IPS DF 6.9 (cell line): ENCODE measurements at regions not wholly inside any gene's neighbourhood (a gene's known extent, or its start where the extent isn't known, plus 50 kb on each side); places are given as distances from the start of the nearest gene placed in this dataset.

ENCODE experiments used
- DNase-seq: peaks from one replicate; pipeline ENCODE4 v3.0.0-alpha.2; 2013; ENCODE audit warnings: low read depth, low spot score
- H3K27ac ChIP-seq: one replicate; pipeline ENCODE4 v1.5.1; 2013; ENCODE audit warnings: low read length, control low read depth
- H3K27me3 ChIP-seq: 2 replicates; pipeline ENCODE4 v1.6.1; 2013; ENCODE audit warnings: mild to moderate bottlenecking, low read length; ENCODE audit not compliant: control insufficient read depth, insufficient read depth
- H3K36me3 ChIP-seq: 2 replicates; pipeline ENCODE4 v1.6.1; 2013; ENCODE audit warnings: low read length; ENCODE audit not compliant: control insufficient read depth, insufficient read depth
- H3K4me1 ChIP-seq: 2 replicates; pipeline ENCODE4 v1.6.1; 2013; ENCODE audit warnings: low read length; ENCODE audit not compliant: control insufficient read depth, insufficient read depth
- H3K4me3 ChIP-seq: 2 replicates; pipeline ENCODE4 v1.5.1; 2013; ENCODE audit warnings: mild to moderate bottlenecking, low read length
- H3K9me3 ChIP-seq: 2 replicates; pipeline ENCODE4 v1.6.1; 2013; ENCODE audit warnings: low read length, inconsistent platforms; ENCODE audit not compliant: control insufficient read depth, insufficient read depth
- WGBS: extraction: QIAGEN DNeasy Blood & Tissue Kit; methylation state at CpG from one replicate; pipeline ENCODE4 v1.1.7; 2013; ENCODE audit warnings: mixed read lengths, missing lambda C conversion rate; ENCODE audit not compliant: insufficient read length, insufficient coverage; 5-methylcytosine and 5-hydroxymethylcytosine counted together

GRCh38 chr11:25938952-25939351 lies 393.0 kb upstream of the ANO3 start:
- no CpG with 5 or more reads among the region's 1 CpG for WGBS
- Histone ChIP-seq H3K36me3 (no peaks in the 10 kb centered on the region), H3K9me3 (no peaks in the 10 kb centered on the region), H3K27ac (no peak overlapping the region), H3K4me3 (no peak overlapping the region), H3K27me3 (no peaks in the 10 kb centered on the region), H3K4me1 (no peaks in the 10 kb centered on the region)
- no peak for DNase-seq

DNA sequence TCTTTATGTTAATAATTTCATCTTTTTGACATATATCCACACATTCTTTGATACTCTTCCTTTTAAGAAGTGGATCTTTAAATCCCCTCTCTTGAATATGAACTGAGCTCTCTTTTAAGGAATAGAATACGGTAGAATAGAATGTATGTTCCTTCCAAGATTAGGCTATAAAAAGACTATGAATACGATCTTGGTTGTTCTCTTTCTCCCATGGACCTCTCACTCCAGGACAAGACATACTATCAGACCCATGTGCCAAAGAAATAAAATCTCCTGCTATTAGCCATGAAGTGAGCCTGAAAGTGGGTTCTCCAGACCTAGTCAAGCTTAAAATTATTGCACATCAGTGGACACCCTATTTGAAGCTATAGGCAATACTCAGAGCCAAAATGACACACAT lies 392.2 kb upstream of the ANO3 start:
- Histone ChIP-seq H3K36me3 (no peaks in the 10 kb centered on the region), H3K4me3 (no peak overlapping the region), H3K9me3 (no peaks in the 10 kb centered on the region), H3K27me3 (no peaks in the 10 kb centered on the region), H3K27ac (no peak overlapping the region), H3K4me1 (no peaks in the 10 kb centered on the region)
- DNase-seq: no peak
- no CpG with 5 or more reads among the region's 2 CpGs for WGBS

DNA sequence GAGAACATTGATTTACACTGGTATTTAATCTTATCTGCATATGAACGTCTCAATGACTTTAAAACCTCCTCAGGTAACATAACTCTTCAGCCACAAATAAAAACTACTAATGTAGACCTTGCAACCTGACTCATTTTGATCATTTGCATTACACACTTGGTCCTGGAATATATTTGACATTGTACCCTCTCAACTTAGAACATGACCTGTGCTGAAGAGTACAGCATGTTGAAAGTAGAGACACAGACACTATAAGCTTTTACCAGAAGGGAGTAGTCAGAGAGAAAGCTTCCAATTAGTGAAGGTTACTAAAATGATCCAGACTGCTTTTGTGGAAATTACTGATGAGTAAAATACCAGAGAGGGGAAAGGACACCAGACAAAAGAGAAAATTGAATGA lies 390.6 kb upstream of the ANO3 start:
- no peak overlapping the region for H3K4me3 ChIP-seq
- no peaks in the 10 kb centered on the region for H3K9me3 ChIP-seq
- H3K36me3 ChIP-seq: no peaks in the 10 kb centered on the region
- no peak for DNase-seq
- WGBS: no CpG with 5 or more reads among the region's 1 CpG
- H3K27ac ChIP-seq: no peak overlapping the region
- H3K27me3 ChIP-seq: no peaks in the 10 kb centered on the region
- H3K4me1 ChIP-seq: no peaks in the 10 kb centered on the region

DNA sequence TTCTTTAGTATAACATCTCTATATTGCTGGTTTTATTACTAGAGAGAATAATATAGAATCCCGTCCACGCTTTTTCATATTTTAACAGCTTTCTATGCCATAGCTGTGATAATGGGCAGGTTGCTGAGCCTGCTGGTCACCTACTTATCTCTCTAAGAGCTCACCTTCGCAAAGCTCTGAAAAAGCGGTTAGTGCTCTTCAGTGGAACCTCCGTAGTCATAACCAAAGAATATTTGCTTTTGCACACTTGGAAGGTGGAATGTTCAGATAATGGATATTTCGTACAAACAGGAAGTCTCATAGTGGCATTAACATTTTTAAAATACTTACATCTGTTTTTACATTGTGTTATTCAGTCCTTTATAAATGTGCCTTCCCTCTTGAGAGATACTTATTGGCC lies 388.9 kb upstream of the ANO3 start:
- H3K9me3 ChIP-seq: no peaks in the 10 kb centered on the region
- no CpG with 5 or more reads among the region's 6 CpGs for WGBS
- DNase-seq: no peak

GRCh38 chr11:25943777-25944661 lies 387.9 kb upstream of the ANO3 start:
- Histone ChIP-seq H3K27ac (no peak overlapping the region), H3K9me3 (no peaks in the 10 kb centered on the region), H3K36me3 (no peaks in the 10 kb centered on the region), H3K4me1 (no peaks in the 10 kb centered on the region; the same call in 1 of the 2 replicates), H3K27me3 (no peaks in the 10 kb centered on the region), H3K4me3 (no peak overlapping the region)
- WGBS: no CpG with 5 or more reads among the region's 17 CpGs
- DNase-seq: no peak

More for the DNA sequence above, 388.9 kb upstream of the ANO3 start:
- no peaks in the 10 kb centered on the region for H3K27me3 ChIP-seq
- no peak overlapping the region for H3K27ac ChIP-seq
- H3K4me1 ChIP-seq: no peaks in the 10 kb centered on the region; the same call in 1 of the 2 replicates
- no peaks in the 10 kb centered on the region for H3K36me3 ChIP-seq
- H3K4me3 ChIP-seq: no peak overlapping the region

DNA sequence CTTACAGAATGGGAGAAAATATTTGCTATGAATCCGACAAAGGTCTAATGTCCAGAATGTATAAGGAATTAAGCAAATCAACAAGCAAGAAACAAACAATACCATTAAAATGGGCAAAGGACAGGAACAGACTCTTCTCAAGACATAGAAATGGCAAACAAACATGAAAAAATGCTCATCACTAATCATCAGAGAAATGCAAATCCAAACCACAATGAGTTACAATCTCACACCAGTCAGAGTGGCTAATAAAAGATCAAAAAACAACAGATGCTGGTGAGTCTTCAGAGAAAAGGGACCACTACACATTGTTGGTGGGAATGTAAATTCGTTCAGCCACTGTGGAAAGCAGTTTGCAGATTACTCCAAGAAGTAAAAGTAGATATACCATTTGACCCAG lies 382.0 kb upstream of the ANO3 start:
- Histone ChIP-seq H3K36me3 (no peaks in the 10 kb centered on the region), H3K9me3 (no peaks in the 10 kb centered on the region), H3K27ac (no peak overlapping the region), H3K4me3 (no peak overlapping the region), H3K4me1 (no peaks in the 10 kb centered on the region; the same call in 1 of the 2 replicates), H3K27me3 (no peaks in the 10 kb centered on the region)
- WGBS: no CpG with 5 or more reads among the region's 2 CpGs
- no peak for DNase-seq

DNA sequence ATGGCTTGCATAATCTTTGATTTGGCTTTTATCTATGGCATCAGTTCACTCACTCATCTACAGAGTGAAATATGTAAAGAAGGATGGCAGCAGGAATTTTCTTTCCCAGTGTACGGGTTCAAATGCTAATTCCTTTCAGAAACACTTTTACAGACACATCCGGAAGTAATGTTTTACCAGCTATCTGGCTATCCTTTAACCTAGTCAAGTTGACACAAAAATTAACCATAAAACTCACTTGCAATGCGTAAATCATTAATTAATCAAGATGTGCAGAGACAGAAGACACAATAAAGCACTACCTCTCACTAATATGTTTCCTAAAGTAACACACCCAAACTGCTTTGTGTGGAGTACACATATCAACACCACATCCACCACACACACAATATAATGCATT lies 378.9 kb upstream of the ANO3 start:
- Histone ChIP-seq H3K27ac (no peak overlapping the region), H3K36me3 (no peaks in the 10 kb centered on the region), H3K27me3 (no peaks in the 10 kb centered on the region), H3K4me3 (no peak overlapping the region), H3K4me1 (no peaks in the 10 kb centered on the region), H3K9me3 (no peaks in the 10 kb centered on the region)
- no CpG with 5 or more reads among the region's 3 CpGs for whole genome bisulfite sequencing
- DNase-seq: no peak

DNA sequence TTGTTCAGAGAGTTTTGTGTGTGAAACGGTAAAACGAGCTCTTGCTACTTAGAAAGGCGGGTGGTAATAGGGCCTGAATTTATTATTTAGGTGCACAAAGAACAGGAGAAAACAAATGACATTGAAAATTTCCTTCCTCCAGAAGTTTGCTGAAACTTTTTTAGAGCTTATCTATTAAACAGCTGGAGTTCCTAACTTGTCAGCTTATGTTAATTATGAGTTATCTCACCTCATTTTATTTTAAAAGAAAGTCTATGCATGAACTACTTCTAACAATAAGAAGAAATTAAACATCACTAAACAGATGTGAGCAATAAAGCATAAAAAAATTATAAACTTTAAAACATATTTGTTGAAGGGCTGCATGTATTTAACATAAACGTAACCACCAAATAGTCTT lies 373.9 kb upstream of the ANO3 start:
- Histone ChIP-seq H3K36me3 (no peaks in the 10 kb centered on the region), H3K9me3 (no peaks in the 10 kb centered on the region), H3K27ac (no peak overlapping the region), H3K4me1 (no peaks in the 10 kb centered on the region), H3K27me3 (no peaks in the 10 kb centered on the region), H3K4me3 (no peak overlapping the region)
- no peak for DNase-seq
- no CpG with 5 or more reads among the region's 4 CpGs for WGBS

DNA sequence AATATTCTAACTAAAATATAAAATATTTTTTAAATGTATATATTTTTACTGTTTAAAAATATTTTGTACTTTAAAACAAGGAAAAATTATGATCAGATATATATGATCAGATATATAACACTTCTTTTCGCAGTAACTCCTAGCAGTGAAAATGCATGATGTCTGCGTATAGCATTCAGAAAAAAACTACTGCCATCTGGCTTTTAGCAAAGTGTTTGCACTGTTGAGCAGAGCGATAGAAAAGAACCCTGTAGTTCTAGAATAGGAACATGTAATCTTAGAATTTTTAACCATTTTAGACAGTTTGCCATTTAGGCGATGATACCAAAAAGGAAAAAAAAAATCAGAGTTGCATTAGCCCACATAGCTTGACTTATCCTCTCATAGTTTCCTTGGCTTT lies 370.4 kb upstream of the ANO3 start:
- Histone ChIP-seq H3K27ac (no peak overlapping the region), H3K4me1 (no peaks in the 10 kb centered on the region), H3K4me3 (no peak overlapping the region), H3K9me3 (no peaks in the 10 kb centered on the region), H3K36me3 (no peaks in the 10 kb centered on the region), H3K27me3 (no peaks in the 10 kb centered on the region)
- WGBS: no CpG with 5 or more reads among the region's 4 CpGs
- no peak for DNase-seq

DNA sequence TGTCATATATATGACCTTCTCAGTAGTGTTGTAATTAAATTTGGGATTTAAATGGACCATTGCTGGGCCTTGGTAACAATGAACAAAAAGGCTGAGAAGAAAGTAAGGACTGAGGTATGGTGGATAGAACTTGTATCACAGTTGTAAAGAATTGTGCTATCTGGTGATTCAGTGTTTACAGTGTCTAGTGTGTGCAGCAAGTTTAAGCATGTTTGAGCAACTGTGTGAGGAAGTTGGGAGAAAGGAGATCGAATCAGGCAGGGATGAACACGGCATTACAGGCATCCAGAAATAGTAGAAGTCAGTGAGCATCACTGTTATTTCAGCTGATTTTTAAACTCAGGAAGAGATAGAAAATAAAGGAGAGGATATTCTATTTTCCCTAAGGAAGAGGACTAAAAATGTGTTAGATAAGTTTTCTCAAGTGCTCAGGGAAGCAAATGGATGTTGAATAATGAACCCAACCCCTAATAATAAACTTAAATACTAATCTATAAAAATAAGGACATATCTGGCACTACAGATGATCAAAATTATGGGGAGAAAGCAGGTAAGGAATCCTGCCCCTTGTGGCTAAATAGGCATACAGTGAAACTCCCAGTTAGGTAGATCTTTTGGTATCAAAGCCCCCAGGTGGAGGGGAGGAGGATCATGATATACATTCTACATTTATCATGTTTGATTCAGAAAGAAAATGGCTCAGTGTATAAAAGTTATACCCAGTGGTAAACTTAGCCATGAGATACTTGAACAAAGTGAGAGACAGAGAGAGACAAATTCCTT lies 361.0 kb upstream of the ANO3 start:
- no peak for DNase-seq
- H3K9me3 ChIP-seq: no peaks in the 10 kb centered on the region
- WGBS: no CpG with 5 or more reads among the region's 2 CpGs
- no peak overlapping the region for H3K4me3 ChIP-seq
- no peaks in the 10 kb centered on the region for H3K36me3 ChIP-seq
- no peaks in the 10 kb centered on the region for H3K4me1 ChIP-seq
- H3K27me3 ChIP-seq: no peaks in the 10 kb centered on the region
- H3K27ac ChIP-seq: no peak overlapping the region
